Sigmoid colon (tissue), 6 donors: ENCODE measurements at regions not wholly inside any gene's neighbourhood (a gene's known extent, or its start where the extent isn't known, plus 50 kb on each side); places are given as distances from the start of the nearest gene placed in this dataset.
A peak's percentile ranks its signal among the peaks of the same experiment; 100 is the strongest.

ENCODE experiments used
- DNase-seq: peaks from one replicate; pipeline ENCODE4 v3.0.0-alpha.2; 2019
- H3K27ac ChIP-seq, 4 donors: fragments of 200-600 bp; sonication (generic); one replicate each; pipeline ENCODE4 v1.5.1; 2016 to 2019; ENCODE audit warnings: mild to moderate bottlenecking in 1 of 4
- H3K27me3 ChIP-seq, 3 donors: fragments of 200-600 bp; sonication (generic); one replicate each; pipeline ENCODE4 v1.5.1; 2019; ENCODE audit warnings: mild to moderate bottlenecking in 1 of 3
- H3K36me3 ChIP-seq, 4 donors: fragments of 200-600 bp; sonication (generic); one replicate each; pipeline ENCODE4 v1.5.1; 2016 to 2019
- H3K4me1 ChIP-seq, 4 donors: fragments of 200-600 bp; sonication (generic); one replicate each; pipeline ENCODE4 v1.5.1; 2017 to 2019
- H3K4me3 ChIP-seq, 4 donors: fragments of 200-600 bp; sonication (generic); one replicate each; pipeline ENCODE4 v1.5.1; 2017 to 2019; ENCODE audit warnings: mild to moderate bottlenecking in 2 of 4, moderate library complexity in 1 of 4
- H3K9me3 ChIP-seq, 4 donors: fragments of 200-600 bp in 3 of 4; sonication (generic) in 3 of 4; one replicate each; pipeline versions ENCODE4 v1.5.1 to v1.6.1; 2013 to 2019
- EP300 ChIP-seq, 4 donors: sonication (generic); formaldehyde crosslinking; IDR thresholded peaks; one replicate each; pipeline ENCODE4 v1.6.1; 2017; ENCODE audit warnings: antibody characterized with exemption in 4 of 4
- POLR2A ChIP-seq, 2 donors: fragments of 450-650 bp; IDR thresholded peaks; one replicate each; pipeline ENCODE4 v1.6.1; 2016; ENCODE audit warnings: antibody characterized with exemption in 2 of 2, mild to moderate bottlenecking in 2 of 2, moderate library complexity in 2 of 2
- POLR2AphosphoS5 ChIP-seq, 4 donors: sonication (generic); formaldehyde crosslinking; IDR thresholded peaks; one replicate each; pipeline ENCODE4 v1.6.1; 2017; ENCODE audit warnings: antibody characterized with exemption in 4 of 4
- WGBS, 2 donors: extraction: QIAGEN DNeasy Blood & Tissue Kit; methylation state at CpG; one replicate each; pipeline ENCODE4 v1.1.7; 2013; 5-methylcytosine and 5-hydroxymethylcytosine counted together
- intact Hi-C: fragments of 100-400 bp; cut with DNase I; formaldehyde crosslinking; loops from one replicate; pipeline ENCODE4 v1.15.1; 2023
- TF ChIP-seq, protein P1 (sequence below), 4 experiments: fragments of 450-650 bp in 3 of 4; fragments of 200-600 bp in 1 of 4; IDR thresholded peaks; one replicate each; pipeline ENCODE4 v1.5.1; 2016 to 2019; ENCODE audit warnings: antibody characterized with exemption in 4 of 4, mild to moderate bottlenecking in 3 of 4, moderate library complexity in 2 of 4
- donor health status: healthy with polysubstance abuse.
- donor health status: healthy.

DNA sequence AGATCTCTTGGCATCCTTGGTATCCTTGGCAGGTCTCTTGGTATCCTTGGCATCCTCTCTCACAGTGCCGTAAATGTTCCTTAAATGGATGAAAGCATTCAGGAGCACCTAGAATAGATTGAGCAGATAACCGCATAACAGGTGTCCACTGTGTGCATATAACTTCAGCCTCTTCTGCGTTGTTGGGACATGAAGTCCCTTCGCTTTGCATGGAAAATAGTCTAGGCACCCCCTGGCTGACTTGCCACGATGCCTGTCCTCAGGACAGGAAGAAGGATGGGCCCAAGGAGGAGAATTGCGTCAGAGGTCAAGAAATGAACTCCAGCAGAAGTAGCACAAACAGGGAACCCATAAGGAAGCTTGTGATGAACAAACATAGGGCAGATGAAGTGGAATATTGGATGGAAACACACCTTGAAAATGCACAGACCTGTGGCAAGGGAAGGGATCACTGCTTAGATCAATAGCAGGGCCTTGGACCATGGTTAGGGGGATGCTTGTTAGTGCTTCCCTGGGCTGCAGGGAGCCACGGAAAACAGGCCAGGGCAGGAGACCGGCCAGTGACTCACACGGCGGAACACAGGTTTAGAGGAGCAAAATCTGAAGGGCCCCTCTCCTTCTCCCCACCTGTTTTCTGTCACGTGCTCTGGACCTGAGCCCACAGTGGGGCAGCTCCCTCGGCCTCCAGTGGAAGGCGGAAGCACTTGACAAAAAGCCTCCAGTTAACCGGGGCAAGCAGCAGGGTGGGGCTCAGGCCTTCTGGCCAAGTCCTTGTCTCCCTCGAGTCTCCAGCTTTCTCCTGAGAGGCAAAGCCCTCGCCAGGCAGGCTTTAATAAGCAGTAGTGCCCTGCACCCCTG, 99.2 kb upstream of the ASAP2 start:
- TF ChIP-seq POLR2AphosphoS5 (IDR thresholded peaks at IDR 0.05) (no peak), POLR2A (IDR thresholded peaks at IDR 0.05) (no peak), EP300 (IDR thresholded peaks at IDR 0.05) (no peak)
- TF ChIP-seq, protein P1, sequence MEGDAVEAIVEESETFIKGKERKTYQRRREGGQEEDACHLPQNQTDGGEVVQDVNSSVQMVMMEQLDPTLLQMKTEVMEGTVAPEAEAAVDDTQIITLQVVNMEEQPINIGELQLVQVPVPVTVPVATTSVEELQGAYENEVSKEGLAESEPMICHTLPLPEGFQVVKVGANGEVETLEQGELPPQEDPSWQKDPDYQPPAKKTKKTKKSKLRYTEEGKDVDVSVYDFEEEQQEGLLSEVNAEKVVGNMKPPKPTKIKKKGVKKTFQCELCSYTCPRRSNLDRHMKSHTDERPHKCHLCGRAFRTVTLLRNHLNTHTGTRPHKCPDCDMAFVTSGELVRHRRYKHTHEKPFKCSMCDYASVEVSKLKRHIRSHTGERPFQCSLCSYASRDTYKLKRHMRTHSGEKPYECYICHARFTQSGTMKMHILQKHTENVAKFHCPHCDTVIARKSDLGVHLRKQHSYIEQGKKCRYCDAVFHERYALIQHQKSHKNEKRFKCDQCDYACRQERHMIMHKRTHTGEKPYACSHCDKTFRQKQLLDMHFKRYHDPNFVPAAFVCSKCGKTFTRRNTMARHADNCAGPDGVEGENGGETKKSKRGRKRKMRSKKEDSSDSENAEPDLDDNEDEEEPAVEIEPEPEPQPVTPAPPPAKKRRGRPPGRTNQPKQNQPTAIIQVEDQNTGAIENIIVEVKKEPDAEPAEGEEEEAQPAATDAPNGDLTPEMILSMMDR (IDR thresholded peaks at IDR 0.05): no peak
- no peak for DNase-seq
- Histone ChIP-seq H3K36me3 (no peaks in the 10 kb centered on the region), H3K27me3 (no peaks in the 10 kb centered on the region), H3K4me3 (no peak overlapping the region), H3K27ac (no peak overlapping the region), H3K4me1 (peaks cover 0 to 34% (median 27%) of the 10 kb centered on the region in 4 donors), H3K9me3 (no peaks in the 10 kb centered on the region)
- intact Hi-C loops: no loop called here
- WGBS, 2 donors: 54 to 76% methylated on average over 16 of the region's 16 CpGs

DNA sequence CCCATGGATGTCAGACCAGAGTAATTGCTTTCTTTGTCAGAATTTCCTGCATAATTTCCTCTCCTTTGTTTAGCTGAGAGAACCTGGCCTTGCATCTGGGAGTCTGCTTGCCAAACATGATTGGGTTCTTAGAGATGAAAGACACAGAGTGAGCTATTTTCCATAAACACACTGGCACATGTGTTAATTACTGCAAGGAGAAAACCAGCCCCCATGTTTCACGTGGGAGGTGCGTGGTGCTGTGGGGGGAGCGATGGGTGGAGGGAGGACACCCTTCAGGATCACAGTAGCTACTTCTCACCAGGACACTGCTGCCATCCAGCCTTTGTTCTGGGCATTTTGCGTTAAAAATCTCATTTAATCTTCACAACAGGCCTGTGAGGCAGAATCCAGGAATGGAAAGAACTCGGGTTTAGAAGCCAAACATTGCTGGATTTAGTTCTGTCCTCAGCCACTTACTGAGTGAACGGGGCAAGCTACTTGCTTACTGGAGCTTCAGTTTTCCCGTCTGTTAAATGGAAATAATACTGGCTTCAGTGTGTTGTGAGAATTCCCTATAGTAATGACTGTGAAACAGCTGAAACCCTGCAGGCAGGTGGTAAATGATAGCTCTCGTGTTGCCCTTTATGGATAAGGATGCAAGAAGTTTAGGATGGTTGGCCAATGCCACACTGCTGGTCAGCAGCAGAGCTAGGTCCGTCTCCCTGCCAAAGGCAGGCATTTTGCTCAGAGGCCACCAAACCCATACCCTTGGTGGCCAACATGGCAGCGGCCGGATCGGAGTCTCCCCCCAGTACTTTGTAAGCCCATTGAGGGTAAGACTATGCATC, 100.1 kb upstream of the ASAP2 start:
- peaks cover 0 to 25% (median 18%) of the 10 kb centered on the region in 4 donors for H3K4me1 ChIP-seq
- WGBS, 2 donors: 79 to 82% methylated on average over 12 of the region's 12 CpGs
- no peak for DNase-seq
- H3K4me3 ChIP-seq: no peak overlapping the region
- intact Hi-C loops: no loop called here
- no peak overlapping the region for H3K27ac ChIP-seq
- peak in 1 of 4 donors; percentile 60 for TF ChIP-seq POLR2AphosphoS5 (IDR thresholded peaks at IDR 0.05)
- TF ChIP-seq, protein P1 (IDR thresholded peaks at IDR 0.05): no peak
- no peak for TF ChIP-seq POLR2A (IDR thresholded peaks at IDR 0.05)
- TF ChIP-seq EP300 (IDR thresholded peaks at IDR 0.05): peak in 1 of 4 donors; percentile 51
- H3K27me3 ChIP-seq: no peaks in the 10 kb centered on the region
- H3K9me3 ChIP-seq: no peaks in the 10 kb centered on the region
- H3K36me3 ChIP-seq: no peaks in the 10 kb centered on the region

DNA sequence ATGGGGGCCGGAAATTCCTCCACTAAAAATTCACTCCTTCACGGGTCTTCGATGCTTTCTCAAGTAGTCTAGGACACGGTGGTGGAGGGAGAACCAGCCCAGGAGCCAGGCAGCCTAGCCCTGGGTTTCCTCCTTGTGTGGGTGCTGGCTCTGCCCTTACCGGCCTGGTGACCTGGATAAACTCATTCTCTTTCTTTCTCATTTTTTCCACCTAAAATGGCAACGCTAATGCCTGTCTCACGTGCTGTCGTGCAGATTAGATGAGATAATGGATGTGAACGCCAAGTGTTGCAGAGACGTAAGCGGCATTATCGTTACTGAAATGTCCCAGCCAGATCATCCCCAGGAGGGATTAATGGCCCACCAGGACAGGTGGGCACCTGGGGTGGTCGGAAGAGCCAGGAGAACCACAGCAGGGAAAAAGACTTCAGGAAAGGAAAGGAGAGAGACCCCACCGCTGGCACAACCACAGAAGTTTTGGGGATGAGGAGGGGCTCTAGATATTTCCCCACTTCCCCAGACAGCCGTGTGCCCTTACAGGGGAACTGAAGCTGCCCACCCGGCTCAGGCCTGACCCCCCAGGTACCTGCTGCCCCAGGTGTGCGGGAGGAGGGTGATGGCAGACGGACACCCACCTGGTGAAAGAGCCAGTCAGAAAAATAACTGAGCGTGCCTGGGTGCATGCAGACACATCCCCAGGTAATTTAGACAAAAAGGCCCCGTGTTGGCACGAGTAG, 100.8 kb upstream of the ASAP2 start:
- TF ChIP-seq POLR2AphosphoS5 (IDR thresholded peaks at IDR 0.05): no peak
- TF ChIP-seq POLR2A (IDR thresholded peaks at IDR 0.05): no peak
- TF ChIP-seq, protein P1 (IDR thresholded peaks at IDR 0.05): no peak
- no peak for TF ChIP-seq EP300 (IDR thresholded peaks at IDR 0.05)
- DNase-seq: no peak
- Histone ChIP-seq H3K36me3 (no peaks in the 10 kb centered on the region), H3K27me3 (no peaks in the 10 kb centered on the region), H3K4me1 (peaks cover 0 to 24% (median 18%) of the 10 kb centered on the region in 4 donors), H3K4me3 (no peak overlapping the region), H3K9me3 (no peaks in the 10 kb centered on the region), H3K27ac (no peak overlapping the region)
- WGBS, 2 donors: 87 to 91% methylated on average over 21 of the region's 21 CpGs
- intact Hi-C loops: no loop called here

DNA sequence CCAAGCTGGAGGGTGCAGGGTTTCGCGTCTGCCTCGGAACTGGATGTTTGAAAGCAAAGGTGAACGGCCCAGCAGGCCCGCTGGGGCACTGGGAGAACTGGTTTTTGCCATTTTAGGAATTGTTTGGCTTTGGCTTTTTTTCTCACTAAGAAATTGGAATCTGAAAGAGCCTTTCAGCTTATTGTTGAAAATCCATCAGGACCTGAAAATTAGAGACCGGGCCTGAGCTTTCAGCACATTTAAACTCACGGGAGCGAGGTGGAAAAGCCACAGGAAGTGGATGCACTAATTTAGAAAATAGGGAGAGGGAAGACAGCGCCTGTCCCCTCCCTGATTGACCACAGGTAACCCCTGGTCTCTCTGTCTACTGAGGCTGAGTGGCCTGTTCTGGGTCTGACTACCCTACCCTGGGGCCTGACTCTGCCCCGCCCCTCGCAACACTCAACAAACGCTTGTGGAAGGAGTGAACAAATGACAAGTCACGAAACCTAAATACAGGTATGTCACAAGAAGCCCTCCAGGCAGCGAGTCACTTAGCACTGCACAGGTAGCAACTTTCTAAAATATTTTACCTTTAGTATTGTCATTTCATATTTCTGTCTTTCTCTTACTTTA, 100.3 kb upstream of the MBOAT2 start:
- intact Hi-C loops: no loop called here
- H3K27me3 ChIP-seq: no peaks in the 10 kb centered on the region
- WGBS, 2 donors: 91 to 93% methylated on average over 14 of the region's 14 CpGs
- peaks cover 0 to 24% (median 18%) of the 10 kb centered on the region in 4 donors for H3K4me1 ChIP-seq
- no peaks in the 10 kb centered on the region for H3K9me3 ChIP-seq
- no peak for TF ChIP-seq POLR2A (IDR thresholded peaks at IDR 0.05)
- TF ChIP-seq, protein P1 (IDR thresholded peaks at IDR 0.05): no peak
- TF ChIP-seq EP300 (IDR thresholded peaks at IDR 0.05): no peak
- TF ChIP-seq POLR2AphosphoS5 (IDR thresholded peaks at IDR 0.05): no peak
- H3K4me3 ChIP-seq: no peak overlapping the region
- no peak for DNase-seq
- no peak overlapping the region for H3K27ac ChIP-seq
- no peaks in the 10 kb centered on the region for H3K36me3 ChIP-seq
